OCI-LY3 (cell line): ENCODE measurements at regions not wholly inside any gene's neighbourhood (a gene's known extent, or its start where the extent isn't known, plus 50 kb on each side); places are given as distances from the start of the nearest gene placed in this dataset.

ENCODE experiments used
- EZH2phosphoT487 ChIP-seq: fragments of 200-600 bp; shearing (Covaris generic); IDR thresholded peaks from 2 replicates; pipeline ENCODE4 v1.6.1; 2018; ENCODE audit warnings: antibody characterized with exemption, mixed run types, low read depth
- TF ChIP-seq, protein P1 (sequence below): fragments of 200-600, 300-600 bp; sonication (generic); IDR thresholded peaks from 2 replicates; pipeline ENCODE4 v1.5.1; 2014; ENCODE audit warnings: antibody characterized with exemption, low read length, low read depth

DNA sequence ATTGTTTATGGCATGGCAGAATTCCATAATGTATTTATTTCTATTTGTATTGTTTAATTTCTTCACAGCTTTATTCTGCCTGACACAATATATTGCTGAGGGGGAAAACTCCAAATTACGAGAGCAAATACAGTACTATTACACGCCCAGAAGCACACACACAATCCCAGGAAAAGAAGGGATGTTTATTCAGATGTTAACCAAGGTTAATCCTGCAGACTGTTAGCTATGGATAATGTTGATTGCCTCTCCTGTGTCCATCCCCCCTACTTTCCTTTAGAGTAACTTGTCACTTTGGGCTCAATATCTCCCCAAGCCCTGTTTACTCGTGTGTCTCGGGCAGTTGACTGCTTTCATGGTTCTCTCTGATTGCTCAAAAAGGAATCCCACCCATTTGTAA is 84.2 kb upstream of the ERCC6L2 start:
- TF ChIP-seq, protein P1, sequence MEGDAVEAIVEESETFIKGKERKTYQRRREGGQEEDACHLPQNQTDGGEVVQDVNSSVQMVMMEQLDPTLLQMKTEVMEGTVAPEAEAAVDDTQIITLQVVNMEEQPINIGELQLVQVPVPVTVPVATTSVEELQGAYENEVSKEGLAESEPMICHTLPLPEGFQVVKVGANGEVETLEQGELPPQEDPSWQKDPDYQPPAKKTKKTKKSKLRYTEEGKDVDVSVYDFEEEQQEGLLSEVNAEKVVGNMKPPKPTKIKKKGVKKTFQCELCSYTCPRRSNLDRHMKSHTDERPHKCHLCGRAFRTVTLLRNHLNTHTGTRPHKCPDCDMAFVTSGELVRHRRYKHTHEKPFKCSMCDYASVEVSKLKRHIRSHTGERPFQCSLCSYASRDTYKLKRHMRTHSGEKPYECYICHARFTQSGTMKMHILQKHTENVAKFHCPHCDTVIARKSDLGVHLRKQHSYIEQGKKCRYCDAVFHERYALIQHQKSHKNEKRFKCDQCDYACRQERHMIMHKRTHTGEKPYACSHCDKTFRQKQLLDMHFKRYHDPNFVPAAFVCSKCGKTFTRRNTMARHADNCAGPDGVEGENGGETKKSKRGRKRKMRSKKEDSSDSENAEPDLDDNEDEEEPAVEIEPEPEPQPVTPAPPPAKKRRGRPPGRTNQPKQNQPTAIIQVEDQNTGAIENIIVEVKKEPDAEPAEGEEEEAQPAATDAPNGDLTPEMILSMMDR: no peak
- TF ChIP-seq EZH2phosphoT487: no peak
